ENCODE measurements at regions not wholly inside any gene's neighbourhood (a gene's known extent, or its start where the extent isn't known, plus 50 kb on each side); places are given as distances from the start of the nearest gene placed in this dataset.

DNA sequence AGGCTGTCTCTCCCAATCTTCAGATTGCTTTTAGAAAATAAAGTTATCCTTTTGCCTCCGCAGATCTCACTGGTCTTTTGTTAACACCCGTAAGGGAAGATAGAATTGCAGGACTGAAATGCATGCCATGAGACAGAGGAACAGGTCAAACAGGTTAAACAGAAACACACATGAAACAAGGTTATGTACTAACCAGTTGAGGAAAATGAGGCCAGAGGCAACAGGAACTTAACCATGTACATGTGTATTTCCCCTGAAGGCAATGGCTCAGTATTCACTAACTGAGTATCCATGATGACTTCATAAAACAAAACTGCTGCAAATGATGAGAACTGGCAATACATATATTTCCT, 169.1 kb upstream of the NSMCE3 start:
- TF ChIP-seq, protein P1, sequence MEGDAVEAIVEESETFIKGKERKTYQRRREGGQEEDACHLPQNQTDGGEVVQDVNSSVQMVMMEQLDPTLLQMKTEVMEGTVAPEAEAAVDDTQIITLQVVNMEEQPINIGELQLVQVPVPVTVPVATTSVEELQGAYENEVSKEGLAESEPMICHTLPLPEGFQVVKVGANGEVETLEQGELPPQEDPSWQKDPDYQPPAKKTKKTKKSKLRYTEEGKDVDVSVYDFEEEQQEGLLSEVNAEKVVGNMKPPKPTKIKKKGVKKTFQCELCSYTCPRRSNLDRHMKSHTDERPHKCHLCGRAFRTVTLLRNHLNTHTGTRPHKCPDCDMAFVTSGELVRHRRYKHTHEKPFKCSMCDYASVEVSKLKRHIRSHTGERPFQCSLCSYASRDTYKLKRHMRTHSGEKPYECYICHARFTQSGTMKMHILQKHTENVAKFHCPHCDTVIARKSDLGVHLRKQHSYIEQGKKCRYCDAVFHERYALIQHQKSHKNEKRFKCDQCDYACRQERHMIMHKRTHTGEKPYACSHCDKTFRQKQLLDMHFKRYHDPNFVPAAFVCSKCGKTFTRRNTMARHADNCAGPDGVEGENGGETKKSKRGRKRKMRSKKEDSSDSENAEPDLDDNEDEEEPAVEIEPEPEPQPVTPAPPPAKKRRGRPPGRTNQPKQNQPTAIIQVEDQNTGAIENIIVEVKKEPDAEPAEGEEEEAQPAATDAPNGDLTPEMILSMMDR (IDR thresholded peaks at IDR 0.05), result no peak
- no peak for TF ChIP-seq EP300 (IDR thresholded peaks at IDR 0.05)

Data from upper lobe of left lung (tissue), 4 donors.